AG09319 (cell line): ENCODE measurements at regions not wholly inside any gene's neighbourhood (a gene's known extent, or its start where the extent isn't known, plus 50 kb on each side); places are given as distances from the start of the nearest gene placed in this dataset.

ENCODE experiments used
- DNase-seq: peaks from one replicate; pipeline ENCODE4 v3.0.0-alpha.2; 2010; ENCODE audit warnings: low read depth; ENCODE audit errors: extremely low read depth
- TF ChIP-seq, protein P1 (sequence below): IDR thresholded peaks from 2 replicates; pipeline ENCODE4 v1.5.1; 2011; ENCODE audit warnings: low read depth, mild to moderate bottlenecking, inconsistent platforms, low read length, moderate library complexity

- DNase-seq = no peak
- TF ChIP-seq, protein P1, sequence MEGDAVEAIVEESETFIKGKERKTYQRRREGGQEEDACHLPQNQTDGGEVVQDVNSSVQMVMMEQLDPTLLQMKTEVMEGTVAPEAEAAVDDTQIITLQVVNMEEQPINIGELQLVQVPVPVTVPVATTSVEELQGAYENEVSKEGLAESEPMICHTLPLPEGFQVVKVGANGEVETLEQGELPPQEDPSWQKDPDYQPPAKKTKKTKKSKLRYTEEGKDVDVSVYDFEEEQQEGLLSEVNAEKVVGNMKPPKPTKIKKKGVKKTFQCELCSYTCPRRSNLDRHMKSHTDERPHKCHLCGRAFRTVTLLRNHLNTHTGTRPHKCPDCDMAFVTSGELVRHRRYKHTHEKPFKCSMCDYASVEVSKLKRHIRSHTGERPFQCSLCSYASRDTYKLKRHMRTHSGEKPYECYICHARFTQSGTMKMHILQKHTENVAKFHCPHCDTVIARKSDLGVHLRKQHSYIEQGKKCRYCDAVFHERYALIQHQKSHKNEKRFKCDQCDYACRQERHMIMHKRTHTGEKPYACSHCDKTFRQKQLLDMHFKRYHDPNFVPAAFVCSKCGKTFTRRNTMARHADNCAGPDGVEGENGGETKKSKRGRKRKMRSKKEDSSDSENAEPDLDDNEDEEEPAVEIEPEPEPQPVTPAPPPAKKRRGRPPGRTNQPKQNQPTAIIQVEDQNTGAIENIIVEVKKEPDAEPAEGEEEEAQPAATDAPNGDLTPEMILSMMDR = no peak
Measured at GRCh38 chr6:91834813-91835212, 1247.9 kb upstream of the MAP3K7 start.

- no peak for DNase-seq
- TF ChIP-seq, protein P1 = no peak
Measured at GRCh38 chr6:91827151-91827550, 1240.3 kb upstream of the MAP3K7 start.

DNA sequence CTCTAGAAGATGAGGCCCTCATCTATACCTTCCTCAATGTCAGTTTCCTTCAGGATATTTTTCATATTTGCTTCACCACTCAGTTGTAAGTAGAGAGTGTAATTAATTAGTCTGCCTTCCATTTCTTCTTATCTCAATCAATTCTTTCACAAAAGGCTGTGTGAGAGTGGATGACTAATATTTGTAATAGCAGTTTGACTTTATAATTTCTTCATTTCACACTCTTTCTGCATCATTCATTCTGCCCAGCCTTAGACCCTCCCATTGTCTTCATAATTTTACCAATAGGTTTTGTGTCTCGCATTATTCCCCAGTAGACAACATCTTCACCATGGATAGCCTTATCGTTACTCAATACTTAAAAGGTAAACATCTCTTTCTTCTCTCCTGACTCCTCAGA, 1239.3 kb upstream of the MAP3K7 start:
- no peak for DNase-seq
- TF ChIP-seq, protein P1 = no peak

- DNase-seq = no peak
- TF ChIP-seq, protein P1 = no peak
Measured at GRCh38 chr6:91824331-91824730, 1237.5 kb upstream of the MAP3K7 start.

DNA sequence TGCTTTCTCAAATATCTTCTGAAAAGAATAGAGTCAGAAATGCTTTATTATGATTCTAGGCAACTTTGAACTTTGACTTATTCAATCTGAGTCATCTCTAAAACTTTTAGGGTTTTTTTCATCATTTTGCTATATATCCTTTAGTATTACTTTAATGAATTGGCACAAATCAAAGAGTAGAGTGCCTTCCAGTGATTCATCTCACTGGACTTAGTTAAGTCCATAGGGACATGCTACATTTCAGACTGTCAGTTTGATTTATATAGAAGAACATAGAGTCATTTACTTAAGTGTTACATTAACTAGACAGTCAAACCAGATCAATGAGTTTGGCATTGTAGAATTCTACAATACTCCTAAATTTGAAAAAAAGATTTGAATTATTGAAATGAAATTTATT, 1235.7 kb upstream of the MAP3K7 start:
- no peak for DNase-seq
- TF ChIP-seq, protein P1 = no peak

DNA sequence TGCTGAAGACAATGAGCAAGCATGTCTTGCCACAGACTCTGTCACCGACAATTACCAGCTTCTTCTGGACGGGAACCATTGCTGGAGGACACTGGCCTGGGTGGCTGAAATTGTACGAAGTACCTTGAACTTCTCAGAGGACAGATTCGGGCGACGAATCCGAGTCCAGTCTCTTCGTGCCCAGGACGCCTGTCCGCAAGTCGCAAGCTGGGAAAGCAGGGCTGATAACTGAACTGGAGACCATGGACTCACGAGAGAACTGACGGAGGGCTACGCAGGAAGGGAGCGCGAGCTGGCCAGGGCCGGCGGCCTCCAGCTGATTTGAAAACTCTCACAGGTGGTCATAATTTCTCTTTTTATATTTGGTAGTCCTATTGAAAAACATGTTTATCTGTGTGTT, 1229.5 kb upstream of the MAP3K7 start:
- no peak for DNase-seq
- TF ChIP-seq, protein P1 = no peak

- TF ChIP-seq, protein P1 = no peak
- DNase-seq = no peak
Measured at GRCh38 chr6:91813641-91814040, 1226.8 kb upstream of the MAP3K7 start.
